Endothelial cell of umbilical vein (primary cell): ENCODE measurements at regions not wholly inside any gene's neighbourhood (a gene's known extent, or its start where the extent isn't known, plus 50 kb on each side); places are given as distances from the start of the nearest gene placed in this dataset.

ENCODE experiments used
- BruUV-seq: library from RNA; stranded (reverse); fragments of 400-500 nt; replicated peaks from 2 replicates; lab custom pipeline; 2021; lab: Mats Ljungman, UMichigan
- CTCF ChIA-PET: fragments of 300-600, 350-600 bp; sonication (Branson Sonifier 250); formaldehyde crosslinking; loops from one replicate; lab custom pipeline; 2021; ENCODE audit warnings: antibody characterized with exemption, inconsistent platforms; lab: Charles Lee
- POLR2A ChIA-PET: fragments of 300-600, 350-600 bp; sonication (Branson Sonifier 250); formaldehyde crosslinking; loops from one replicate; lab custom pipeline; 2021; ENCODE audit warnings: antibody characterized with exemption, inconsistent platforms; lab: Charles Lee
- DNase-seq: peaks from one replicate; pipeline ENCODE4 v3.0.0-alpha.2; 2011; ENCODE audit warnings: low read depth, low spot score
- FAIRE-seq: peaks from 2 replicates; lab custom pipeline; 2011; peaks lifted over from hg19 to GRCh38; lab: Jason Lieb, UNC
- H2AFZ ChIP-seq: 2 replicates; pipeline ENCODE4 v1.6.0; 2012; ENCODE audit warnings: low read depth, low read length, control low read depth, inconsistent platforms
- H3K27ac ChIP-seq: 2 replicates; pipeline ENCODE4 v1.5.1; 2011; ENCODE audit warnings: low read depth, mild to moderate bottlenecking, control low read depth, low read length, moderate library complexity; ENCODE audit not compliant: insufficient read depth
- H3K27me3 ChIP-seq, 2 experiments: 2 replicates each; pipeline versions ENCODE4 v1.6.0 to v1.6.1; 2011; ENCODE audit warnings: low read length in 2 of 2, mixed read lengths in 1 of 2; ENCODE audit not compliant: control insufficient read depth in 2 of 2, insufficient read depth in 2 of 2
- H3K36me3 ChIP-seq, 2 experiments: 2 replicates in 1 of 2; 3 replicates in 1 of 2; pipeline ENCODE4 v1.5.1; 2011; ENCODE audit warnings: low read length in 2 of 2, mild to moderate bottlenecking in 1 of 2, moderate library complexity in 1 of 2; ENCODE audit not compliant: control insufficient read depth in 2 of 2, insufficient read depth in 2 of 2; ENCODE audit errors: extremely low read depth in 1 of 2
- H3K4me1 ChIP-seq: 3 replicates; pipeline ENCODE4 v1.5.1; 2011; ENCODE audit warnings: mild to moderate bottlenecking, low read length; ENCODE audit not compliant: control insufficient read depth, insufficient read depth; ENCODE audit errors: extremely low read depth
- H3K4me2 ChIP-seq: 2 replicates; pipeline ENCODE4 v1.6.1; 2011; ENCODE audit warnings: low read length, control low read depth, mixed read lengths; ENCODE audit not compliant: insufficient read depth
- H3K4me3 ChIP-seq, 3 experiments: fragments of 200-600 bp in 1 of 3; sonication (generic), shearing (Covaris generic) in 1 of 3; replicated peaks in 1 of 3; 2 replicates each; pipeline ENCODE4 v1.5.1; 2011 to 2016; ENCODE audit warnings: control low read depth in 3 of 3, low read length in 3 of 3, mild to moderate bottlenecking in 2 of 3, inconsistent platforms in 1 of 3, low read depth in 1 of 3, moderate library complexity in 1 of 3; ENCODE audit not compliant: insufficient read depth in 1 of 3
- H3K79me2 ChIP-seq: 2 replicates; pipeline ENCODE4 v1.6.0; 2012; ENCODE audit warnings: low read length, inconsistent platforms; ENCODE audit not compliant: control insufficient read depth, insufficient read depth
- H3K9ac ChIP-seq: replicated peaks from 2 replicates; pipeline ENCODE3; 2011; ENCODE audit warnings: low read length, control low read depth; ENCODE audit not compliant: insufficient read depth; ENCODE audit errors: extremely low read depth
- H3K9me1 ChIP-seq: replicated peaks from 3 replicates; pipeline ENCODE4 v1.6.0; 2011; ENCODE audit warnings: mild to moderate bottlenecking, low read length; ENCODE audit not compliant: control insufficient read depth, insufficient read depth; ENCODE audit errors: extremely low read depth
- H3K9me3 ChIP-seq: replicated peaks from 2 replicates; pipeline ENCODE4 v1.5.1; 2012; ENCODE audit warnings: low read length, inconsistent platforms; ENCODE audit not compliant: control insufficient read depth, insufficient read depth
- H4K20me1 ChIP-seq: replicated peaks from 2 replicates; pipeline ENCODE3; 2011; ENCODE audit warnings: mild to moderate bottlenecking, low read length; ENCODE audit not compliant: control insufficient read depth, insufficient read depth; ENCODE audit errors: extremely low read depth
- FOS ChIP-seq: IDR thresholded peaks from 2 replicates; pipeline ENCODE4 v1.6.1; 2011; ENCODE audit warnings: mild to moderate bottlenecking, low read length, moderate library complexity, borderline replicate concordance; ENCODE audit not compliant: insufficient read depth
- GATA2 ChIP-seq: IDR thresholded peaks from 2 replicates; pipeline ENCODE4 v1.7.0; 2011; ENCODE audit warnings: low read depth, mild to moderate bottlenecking, moderate library complexity, mixed read lengths, low read length; ENCODE audit not compliant: insufficient read length, insufficient read depth
- MYC ChIP-seq: IDR thresholded peaks from one replicate; pipeline ENCODE4 v1.6.1; 2011; ENCODE audit warnings: mild to moderate bottlenecking, low read depth, low read length
- POLR2A ChIP-seq: IDR thresholded peaks from 2 replicates; pipeline ENCODE4 v1.6.1; 2012; ENCODE audit warnings: low read depth, mild to moderate bottlenecking, control low read depth, low read length
- POLR2AphosphoS5 ChIP-seq: IDR thresholded peaks from 2 replicates; pipeline ENCODE4 v1.6.1; 2012; ENCODE audit warnings: low read depth, mild to moderate bottlenecking, control low read depth, low read length, moderate library complexity; ENCODE audit not compliant: insufficient read depth
- dilution Hi-C: fragments of 300-500 bp; cut with MboI; formaldehyde crosslinking; loops from one replicate; pipeline ENCODE4 v1.15.0; 2019; ENCODE audit warnings: low sequenced_read_pairs; ENCODE audit not compliant: extremely low pct_ligation_motif_present
- intact Hi-C: fragments of 100-400 bp; cut with micrococcal nuclease; formaldehyde crosslinking; loops from one replicate; pipeline ENCODE4 v1.10.0; 2022
- TF ChIP-seq, protein P1 (sequence below), 2 donors: IDR thresholded peaks; 1 replicate in 1 of 2; 2 replicates in 1 of 2; pipeline ENCODE4 v1.5.1; 2011; ENCODE audit warnings: low read length in 2 of 2, mild to moderate bottlenecking in 2 of 2, moderate library complexity in 2 of 2, control low read depth in 1 of 2, inconsistent platforms in 1 of 2, low read depth in 1 of 2; ENCODE audit not compliant: insufficient read depth in 1 of 2; ENCODE audit errors: extremely low read depth in 1 of 2

- Histone ChIP-seq H3K4me1 (no peaks in the 10 kb centered on the region), H3K9me1 (no peaks in the 10 kb centered on the region), H3K9ac (no peak overlapping the region), H3K27ac (no peak overlapping the region), H3K36me3 (no peaks in the 10 kb centered on the region), H4K20me1 (no peaks in the 10 kb centered on the region), H2AFZ (no peak overlapping the region), H3K4me3 (no peak overlapping the region), H3K27me3 (no peaks in the 10 kb centered on the region), H3K4me2 (no peak overlapping the region), H3K9me3 (peaks cover 5% of the 10 kb centered on the region), H3K79me2 (no peaks in the 10 kb centered on the region)
- dilution Hi-C loops (no loop called here), intact Hi-C loops (no loop called here)
- POLR2A ChIA-PET, result no interaction called here
- CTCF ChIA-PET, result no interaction called here
- no TSS peak for BruUV-seq
- TF ChIP-seq POLR2AphosphoS5 (no peak), GATA2 (no peak)
- DNase-seq (no peak), FAIRE-seq (no peak)
Observed at GRCh38 chr4:130922955-130923354, 1827.0 kb downstream of the C4orf33 start.

- TF ChIP-seq POLR2AphosphoS5 (no peak), FOS (no peak), MYC (no peak), POLR2A (no peak)
- TF ChIP-seq, protein P1, sequence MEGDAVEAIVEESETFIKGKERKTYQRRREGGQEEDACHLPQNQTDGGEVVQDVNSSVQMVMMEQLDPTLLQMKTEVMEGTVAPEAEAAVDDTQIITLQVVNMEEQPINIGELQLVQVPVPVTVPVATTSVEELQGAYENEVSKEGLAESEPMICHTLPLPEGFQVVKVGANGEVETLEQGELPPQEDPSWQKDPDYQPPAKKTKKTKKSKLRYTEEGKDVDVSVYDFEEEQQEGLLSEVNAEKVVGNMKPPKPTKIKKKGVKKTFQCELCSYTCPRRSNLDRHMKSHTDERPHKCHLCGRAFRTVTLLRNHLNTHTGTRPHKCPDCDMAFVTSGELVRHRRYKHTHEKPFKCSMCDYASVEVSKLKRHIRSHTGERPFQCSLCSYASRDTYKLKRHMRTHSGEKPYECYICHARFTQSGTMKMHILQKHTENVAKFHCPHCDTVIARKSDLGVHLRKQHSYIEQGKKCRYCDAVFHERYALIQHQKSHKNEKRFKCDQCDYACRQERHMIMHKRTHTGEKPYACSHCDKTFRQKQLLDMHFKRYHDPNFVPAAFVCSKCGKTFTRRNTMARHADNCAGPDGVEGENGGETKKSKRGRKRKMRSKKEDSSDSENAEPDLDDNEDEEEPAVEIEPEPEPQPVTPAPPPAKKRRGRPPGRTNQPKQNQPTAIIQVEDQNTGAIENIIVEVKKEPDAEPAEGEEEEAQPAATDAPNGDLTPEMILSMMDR (IDR thresholded peaks at IDR 0.05; ENCODE audit: extremely low read depth in 1 of 2, insufficient read depth in 1 of 2, low read depth in 1 of 2, low read length in 2 of 2), result no peak
- H3K36me3 ChIP-seq, result no peaks in the 10 kb centered on the region
- no peak overlapping the region for H3K27ac ChIP-seq
- CTCF ChIA-PET, result no interaction called here
- dilution Hi-C loops (no loop called here), intact Hi-C loops (no loop called here)
- BruUV-seq, result no TSS peak
- no peak for DNase-seq
- no peaks in the 10 kb centered on the region for H4K20me1 ChIP-seq
- no peaks in the 10 kb centered on the region for H3K9me3 ChIP-seq
- no peak overlapping the region for H3K4me2 ChIP-seq
- FAIRE-seq, result no peak
- H3K9me1 ChIP-seq, result no peaks in the 10 kb centered on the region
- no peaks in the 10 kb centered on the region for H3K27me3 ChIP-seq
- H3K9ac ChIP-seq, result no peak overlapping the region
- H2AFZ ChIP-seq, result no peak overlapping the region
- no peaks in the 10 kb centered on the region for H3K79me2 ChIP-seq
- no peak overlapping the region for H3K4me3 ChIP-seq
- H3K4me1 ChIP-seq, result no peaks in the 10 kb centered on the region
- POLR2A ChIA-PET, result no interaction called here
Observed at GRCh38 chr4:130955520-130955919, 1859.6 kb downstream of the C4orf33 start.
